Heart right ventricle (tissue), 16 donors: ENCODE measurements at regions not wholly inside any gene's neighbourhood (a gene's known extent, or its start where the extent isn't known, plus 50 kb on each side); places are given as distances from the start of the nearest gene placed in this dataset.

ENCODE experiments used
- ATAC-seq, 8 donors: fragments of 200-7000 bp; cut with Tn5 transposase; one replicate each; pipeline ENCODE4 v1.9.1; 2020; ENCODE audit warnings: mild to moderate bottlenecking in 8 of 8, moderate library complexity in 8 of 8, moderate number of reproducible peaks in 1 of 8
- DNase-seq, 2 donors: peaks; one replicate each; pipeline ENCODE4 v3.0.0-alpha.2; 2020
- H3K27ac ChIP-seq, 10 donors: fragments of 200-600 bp; sonication (generic) in 2 of 10; one replicate each; pipeline versions ENCODE4 v1.5.0 to v1.8.0; 2020 to 2022; ENCODE audit warnings: mild to moderate bottlenecking in 3 of 10
- H3K27me3 ChIP-seq, 7 donors: fragments of 200-600 bp; one replicate each; pipeline ENCODE4 v1.8.0; 2021 to 2022; ENCODE audit warnings: mild to moderate bottlenecking in 2 of 7
- H3K36me3 ChIP-seq, 9 donors: fragments of 200-600 bp; sonication (generic) in 1 of 9; one replicate each; pipeline versions ENCODE4 v1.5.0 to v1.8.0; 2020 to 2022; ENCODE audit warnings: mild to moderate bottlenecking in 2 of 9
- H3K4me1 ChIP-seq, 9 donors: fragments of 200-600 bp; sonication (generic) in 1 of 9; one replicate each; pipeline versions ENCODE4 v1.5.0 to v1.8.0; 2020 to 2022; ENCODE audit warnings: mild to moderate bottlenecking in 4 of 9
- H3K4me3 ChIP-seq, 10 donors: fragments of 200-600 bp; sonication (generic) in 2 of 10; one replicate each; pipeline versions ENCODE4 v1.5.0 to v1.8.0; 2020 to 2022; ENCODE audit warnings: mild to moderate bottlenecking in 7 of 10, moderate library complexity in 2 of 10
- H3K9me3 ChIP-seq, 11 donors: fragments of 200-600 bp in 10 of 11; sonication (generic) in 2 of 11; one replicate each; pipeline versions ENCODE4 v1.5.0 to v1.8.0; 2013 to 2022; ENCODE audit warnings: mild to moderate bottlenecking in 2 of 11, control low read depth in 1 of 11, moderate library complexity in 1 of 11
- CTCF ChIP-seq, 9 donors: fragments of 200-600 bp; sonication (generic) in 2 of 9; IDR thresholded peaks; one replicate each; pipeline versions ENCODE4 v1.5.0 to v1.8.0; 2021 to 2022; ENCODE audit warnings: antibody characterized with exemption in 9 of 9, mild to moderate bottlenecking in 5 of 9, moderate library complexity in 1 of 9
- WGBS, 2 donors: extraction: QIAGEN DNeasy Blood & Tissue Kit; methylation state at CpG; one replicate each; pipeline ENCODE4 v1.1.7; 2013; ENCODE audit warnings: inconsistent platforms in 1 of 2; 5-methylcytosine and 5-hydroxymethylcytosine counted together
- intact Hi-C, 10 donors: fragments of 100-400 bp; cut with DNase I; formaldehyde crosslinking; loops; one replicate each; pipeline versions ENCODE4 v1.11.1 to v1.14.2; 2022
- donor health status: Arrhythmogenic right ventricular cardiomyopathy.
- donor health status: ischemic (EF 13 %, LVEDD 7.1; RV severe dilation, severe dysfunction).
- donor health status: healthy with polysubstance abuse.
- donor health status: DM: no; HTN: yes; CAD: no.
- donor health status: DM: no; HTN: no; CAD: no.
- donor health status: ischemic (EF 25% LVEDD 6.9; RV normal size, moderate dysfunction).
- donor health status: ischemic (EF 25% LVEDD 5.7; RV mildly dilated, moderate dysfunction).
- donor health status: healthy.
- donor health status: DM: yes; HTN: yes; CAD: no.
- donor health status: Ischemic cardiomyopathy.
- donor health status: ischemic (EF 35%, LVEDD 5.7; RV mildly dilated, moderate dysfunction).
- donor health status: nonischemic (EF 11% LVEDD 7.7; RV severe dilation, severe dysfunction).
- donor health status: DM: yes; HTN: yes; CAD: no.
- donor health status: PGD.
- donor health status: ischemic (EF 29% LVEDD 5.4; RV normal size, mild dysfunction).
- donor health status: nonischemic (EF 23%, LVEDD 6.1; RV moderate dilation, normal function).

DNA sequence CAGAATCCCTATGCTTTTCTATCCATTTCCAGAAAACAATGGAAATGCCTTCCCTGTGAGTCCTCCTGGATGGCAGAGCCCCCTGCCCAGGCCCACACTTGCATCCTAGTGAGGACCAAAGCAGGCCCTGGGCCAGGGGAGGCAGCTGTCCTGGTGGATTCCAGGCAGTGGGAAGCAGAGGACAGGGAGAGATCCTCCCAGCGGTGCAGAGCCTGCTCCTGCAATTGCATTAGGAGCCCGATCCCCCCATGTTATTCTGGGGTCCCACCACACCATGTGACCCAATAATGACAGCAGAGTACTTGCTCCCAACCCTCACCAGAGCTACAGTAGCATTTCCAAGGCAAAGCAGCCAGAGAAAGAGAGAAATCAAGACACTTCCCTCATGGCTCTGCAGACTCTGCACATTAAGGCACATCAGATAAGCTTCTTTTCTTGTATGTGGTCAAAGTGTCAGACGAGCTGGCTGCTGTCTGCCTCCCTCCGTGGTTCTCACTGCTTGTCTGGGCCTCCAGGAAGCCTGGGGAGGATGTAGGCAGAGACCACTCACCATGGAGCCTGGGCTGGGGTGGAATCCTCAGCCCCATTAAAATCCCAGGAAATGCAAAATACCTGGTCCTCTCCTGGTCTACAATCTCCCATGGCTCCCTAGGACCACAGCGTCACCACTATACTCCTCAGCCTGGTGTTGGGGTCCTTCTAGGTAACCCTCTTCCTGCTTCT, 54.9 kb upstream of the RUNX3 start:
- Histone ChIP-seq H3K27ac (no peak overlapping the region), H3K36me3 (no peaks in the 10 kb centered on the region), H3K4me3 (no peak overlapping the region), H3K9me3 (no peaks in the 10 kb centered on the region), H3K4me1 (peaks cover 0 to 13% (median 0%) of the 10 kb centered on the region in 9 donors), H3K27me3 (peaks cover 0 to 46% (median 11%) of the 10 kb centered on the region in 7 donors)
- 62 to 69% methylated on average over 5 of the region's 5 CpGs for WGBS, 2 donors
- no peak for TF ChIP-seq CTCF (IDR thresholded peaks at IDR 0.05)
- ATAC-seq (no peak), DNase-seq (no peak)
- intact Hi-C loops = no loop called here

DNA sequence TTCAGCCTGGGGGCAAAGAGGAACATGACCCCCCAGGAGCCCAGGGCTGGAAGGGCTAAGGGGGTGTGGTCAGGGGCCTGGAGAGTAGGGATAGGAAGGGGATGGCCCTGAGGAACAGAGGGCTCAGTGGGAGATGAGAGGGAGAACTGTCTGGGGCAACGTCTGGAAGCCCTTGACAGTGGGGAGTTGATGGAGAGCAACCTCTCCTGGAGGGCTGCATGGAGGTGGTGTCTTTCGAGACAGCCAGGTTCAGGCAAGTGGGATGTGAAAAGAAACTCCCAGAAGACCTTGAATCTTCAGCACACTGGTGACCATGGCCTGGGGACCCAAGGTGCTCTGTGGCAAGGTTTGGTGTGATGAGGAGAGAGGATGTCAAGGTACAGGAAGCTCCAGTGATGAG, 54.2 kb upstream of the RUNX3 start:
- TF ChIP-seq CTCF (IDR thresholded peaks at IDR 0.05) = no peak
- H3K4me1 ChIP-seq = peaks cover 0 to 13% (median 0%) of the 10 kb centered on the region in 9 donors
- intact Hi-C loops = no loop called here
- no peak overlapping the region for H3K27ac ChIP-seq
- H3K27me3 ChIP-seq = peaks cover 0 to 45% (median 7%) of the 10 kb centered on the region in 7 donors
- WGBS, 2 donors = 52 to 59% methylated on average over 2 of the region's 2 CpGs
- ATAC-seq (no peak), DNase-seq (no peak)
- no peaks in the 10 kb centered on the region for H3K9me3 ChIP-seq
- H3K36me3 ChIP-seq = no peaks in the 10 kb centered on the region
- no peak overlapping the region for H3K4me3 ChIP-seq

- 71 to 76% methylated on average over 12 of the region's 12 CpGs for WGBS, 2 donors
- no peak overlapping the region for H3K4me3 ChIP-seq
- H3K4me1 ChIP-seq = peaks cover 0 to 13% (median 0%) of the 10 kb centered on the region in 9 donors
- no peak overlapping the region for H3K27ac ChIP-seq
- H3K27me3 ChIP-seq = peaks cover 0 to 41% (median 7%) of the 10 kb centered on the region in 7 donors
- no peak for TF ChIP-seq CTCF (IDR thresholded peaks at IDR 0.05)
- H3K9me3 ChIP-seq = no peaks in the 10 kb centered on the region
- DNase-seq (no peak), ATAC-seq (no peak)
- intact Hi-C loops = no loop called here
- no peaks in the 10 kb centered on the region for H3K36me3 ChIP-seq
Measured at GRCh38 chr1:24983006-24983680, 53.1 kb upstream of the RUNX3 start.

DNA sequence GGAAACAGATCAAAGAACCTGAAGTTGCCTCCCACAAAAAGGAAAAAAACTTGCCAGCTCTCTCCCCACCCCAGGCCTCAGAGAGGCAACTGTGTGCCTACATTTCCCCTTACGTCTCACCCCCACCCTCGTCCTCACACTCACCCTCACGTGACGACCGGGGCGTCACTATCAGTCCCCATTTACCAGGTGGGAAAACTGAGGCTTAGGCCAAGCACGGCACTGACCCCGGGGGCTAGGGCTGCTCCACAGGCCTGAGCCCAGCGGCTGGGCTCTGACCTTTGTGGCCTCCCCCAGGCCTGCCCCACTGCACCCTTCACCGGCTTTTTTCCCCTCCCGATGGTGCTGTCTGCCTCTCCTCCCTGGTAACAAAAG, 51.5 kb upstream of the RUNX3 start:
- TF ChIP-seq CTCF (IDR thresholded peaks at IDR 0.05) = no peak
- H3K9me3 ChIP-seq = peaks cover 0 to 9% (median 0%) of the 10 kb centered on the region in 11 donors
- intact Hi-C loops = no loop called here
- no peaks in the 10 kb centered on the region for H3K36me3 ChIP-seq
- WGBS, 2 donors = 73 to 74% methylated on average over 11 of the region's 11 CpGs
- peaks cover 0 to 13% (median 0%) of the 10 kb centered on the region in 9 donors for H3K4me1 ChIP-seq
- no peak for ATAC-seq
- DNase-seq = no peak
- no peak overlapping the region for H3K27ac ChIP-seq
- H3K27me3 ChIP-seq = peaks cover 0 to 34% (median 8%) of the 10 kb centered on the region in 7 donors
- no peak overlapping the region for H3K4me3 ChIP-seq
